ENCODE measurements at regions not wholly inside any gene's neighbourhood (a gene's known extent, or its start where the extent isn't known, plus 50 kb on each side); places are given as distances from the start of the nearest gene placed in this dataset.

DNA sequence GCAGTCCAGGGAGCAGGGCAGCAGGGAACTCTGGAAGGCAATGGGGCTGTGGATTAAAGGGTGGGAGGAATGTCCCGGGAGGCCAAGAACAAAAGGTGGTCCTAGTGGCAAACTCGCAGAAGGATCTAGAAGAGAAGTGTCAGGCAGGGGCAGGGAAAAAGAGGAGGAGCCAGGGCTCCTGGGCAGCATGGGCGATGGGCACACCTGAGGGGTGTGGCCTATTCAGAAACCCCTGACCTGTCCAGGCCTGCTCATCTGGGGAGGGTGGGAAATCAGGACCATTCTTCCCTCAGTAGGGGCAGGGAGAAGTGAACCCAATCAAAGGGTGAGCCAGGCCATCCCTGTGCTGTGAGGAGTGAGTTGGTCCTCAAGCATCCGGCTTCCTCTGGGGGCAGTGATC is 108.6 kb downstream of the TRIM29 start:
- TF ChIP-seq EZH2 (IDR thresholded peaks at IDR 0.05; ENCODE audit: borderline replicate concordance): no peak
- TF ChIP-seq, protein P1, sequence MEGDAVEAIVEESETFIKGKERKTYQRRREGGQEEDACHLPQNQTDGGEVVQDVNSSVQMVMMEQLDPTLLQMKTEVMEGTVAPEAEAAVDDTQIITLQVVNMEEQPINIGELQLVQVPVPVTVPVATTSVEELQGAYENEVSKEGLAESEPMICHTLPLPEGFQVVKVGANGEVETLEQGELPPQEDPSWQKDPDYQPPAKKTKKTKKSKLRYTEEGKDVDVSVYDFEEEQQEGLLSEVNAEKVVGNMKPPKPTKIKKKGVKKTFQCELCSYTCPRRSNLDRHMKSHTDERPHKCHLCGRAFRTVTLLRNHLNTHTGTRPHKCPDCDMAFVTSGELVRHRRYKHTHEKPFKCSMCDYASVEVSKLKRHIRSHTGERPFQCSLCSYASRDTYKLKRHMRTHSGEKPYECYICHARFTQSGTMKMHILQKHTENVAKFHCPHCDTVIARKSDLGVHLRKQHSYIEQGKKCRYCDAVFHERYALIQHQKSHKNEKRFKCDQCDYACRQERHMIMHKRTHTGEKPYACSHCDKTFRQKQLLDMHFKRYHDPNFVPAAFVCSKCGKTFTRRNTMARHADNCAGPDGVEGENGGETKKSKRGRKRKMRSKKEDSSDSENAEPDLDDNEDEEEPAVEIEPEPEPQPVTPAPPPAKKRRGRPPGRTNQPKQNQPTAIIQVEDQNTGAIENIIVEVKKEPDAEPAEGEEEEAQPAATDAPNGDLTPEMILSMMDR (IDR thresholded peaks at IDR 0.05; ENCODE audit: poor library complexity): no peak
- no peak for TF ChIP-seq EZH2phosphoT487 (IDR thresholded peaks at IDR 0.05; ENCODE audit: low read depth, severe bottlenecking, unreplicated experiment)

Measured in hepatocyte (in vitro differentiated cells).